Osteocyte (in vitro differentiated cells): ENCODE measurements at regions not wholly inside any gene's neighbourhood (a gene's known extent, or its start where the extent isn't known, plus 50 kb on each side); places are given as distances from the start of the nearest gene placed in this dataset.

ENCODE experiments used
- DNase-seq: peaks from one replicate; pipeline ENCODE4 v3.0.0; 2021; ENCODE audit warnings: mixed read lengths; ENCODE audit not compliant: unreplicated experiment; ENCODE audit errors: extremely low spot score
- H3K27ac Mint-ChIP-seq: one replicate; pipeline ENCODE4 v1.8.0; 2021; ENCODE audit warnings: mild to moderate bottlenecking, mixed read lengths; ENCODE audit not compliant: unreplicated experiment
- H3K27me3 Mint-ChIP-seq: one replicate; pipeline ENCODE4 v1.8.0; 2021; ENCODE audit warnings: mixed read lengths; ENCODE audit not compliant: unreplicated experiment
- H3K36me3 Mint-ChIP-seq: one replicate; pipeline ENCODE4 v1.8.0; 2021; ENCODE audit warnings: mixed read lengths; ENCODE audit not compliant: unreplicated experiment
- H3K4me1 Mint-ChIP-seq: one replicate; pipeline ENCODE4 v1.8.0; 2021; ENCODE audit warnings: mixed read lengths; ENCODE audit not compliant: unreplicated experiment
- H3K4me3 Mint-ChIP-seq: one replicate; pipeline ENCODE4 v1.8.0; 2021; ENCODE audit warnings: mild to moderate bottlenecking, moderate library complexity, mixed read lengths; ENCODE audit not compliant: unreplicated experiment
- H3K9me3 Mint-ChIP-seq: one replicate; pipeline ENCODE4 v1.8.0; 2021; ENCODE audit warnings: mixed read lengths; ENCODE audit not compliant: unreplicated experiment
- CTCF ChIP-seq: fragments of 200-600 bp; sonication (generic); IDR thresholded peaks from 2 replicates; pipeline ENCODE4 v1.5.0; 2021; ENCODE audit warnings: antibody characterized with exemption, mild to moderate bottlenecking, moderate library complexity

- Mint-ChIP-seq H3K4me3 (no peak overlapping the region), H3K4me1 (no peaks in the 10 kb centered on the region), H3K36me3 (no peaks in the 10 kb centered on the region), H3K27ac (no peak overlapping the region), H3K9me3 (peaks cover 53% of the 10 kb centered on the region), H3K27me3 (no peaks in the 10 kb centered on the region)
- no peak for DNase-seq
- TF ChIP-seq CTCF: no peak
Measured at GRCh38 chr1:5225707-5226704, 571.6 kb downstream of the AJAP1 start.

DNA sequence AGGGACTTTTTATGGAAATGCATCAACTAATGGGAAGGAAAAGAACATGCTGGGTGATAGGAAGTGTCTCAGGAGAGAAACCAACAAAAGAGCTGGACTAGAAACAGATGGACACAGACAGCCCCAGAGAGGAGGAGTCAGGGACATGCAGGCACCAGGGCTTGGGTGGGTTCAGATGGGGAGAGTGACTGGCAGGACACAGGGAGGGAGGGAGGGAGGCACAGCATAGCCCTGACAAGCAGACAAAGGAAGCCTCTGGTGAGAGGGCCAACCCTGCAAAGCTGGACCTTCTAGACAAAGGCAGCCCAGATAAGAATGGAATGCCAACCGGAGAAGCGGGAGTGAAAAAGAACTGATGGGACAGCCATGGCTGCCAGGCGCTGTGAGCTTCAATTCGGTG lies 568.8 kb downstream of the AJAP1 start:
- no peak for TF ChIP-seq CTCF
- Mint-ChIP-seq H3K27ac (no peak overlapping the region), H3K4me1 (no peaks in the 10 kb centered on the region), H3K9me3 (peaks cover 51% of the 10 kb centered on the region), H3K36me3 (no peaks in the 10 kb centered on the region), H3K27me3 (no peaks in the 10 kb centered on the region), H3K4me3 (no peak overlapping the region)
- DNase-seq: no peak

DNA sequence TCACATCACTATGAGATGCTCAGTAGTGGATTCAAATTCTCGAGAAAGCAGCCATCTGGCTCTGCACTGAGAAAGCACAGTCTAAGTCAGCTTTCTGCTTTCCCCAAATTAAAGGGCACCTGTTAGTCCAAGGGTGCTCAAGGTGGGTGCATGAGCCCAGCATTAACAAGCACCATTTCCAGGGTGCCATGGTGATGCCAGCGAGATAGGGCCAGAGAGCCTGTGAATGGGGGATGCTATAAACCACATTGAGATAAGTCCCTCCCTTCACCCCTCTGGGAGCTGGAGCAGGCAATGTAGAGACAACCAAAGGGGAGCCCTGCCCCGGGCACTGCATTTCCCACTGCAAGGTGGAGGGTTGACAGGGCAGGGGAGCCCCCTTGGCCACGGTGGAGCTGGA lies 568.2 kb downstream of the AJAP1 start:
- no peak for TF ChIP-seq CTCF
- H3K9me3 Mint-ChIP-seq: peaks cover 51% of the 10 kb centered on the region
- H3K27me3 Mint-ChIP-seq: no peaks in the 10 kb centered on the region
- H3K36me3 Mint-ChIP-seq: no peaks in the 10 kb centered on the region
- H3K4me3 Mint-ChIP-seq: no peak overlapping the region
- no peak overlapping the region for H3K27ac Mint-ChIP-seq
- no peaks in the 10 kb centered on the region for H3K4me1 Mint-ChIP-seq
- DNase-seq: no peak

GRCh38 chr1:5221451-5221850 lies 567.0 kb downstream of the AJAP1 start:
- TF ChIP-seq CTCF: no peak
- DNase-seq: no peak
- no peaks in the 10 kb centered on the region for H3K36me3 Mint-ChIP-seq
- H3K4me1 Mint-ChIP-seq: no peaks in the 10 kb centered on the region
- peaks cover 58% of the 10 kb centered on the region for H3K9me3 Mint-ChIP-seq
- H3K27me3 Mint-ChIP-seq: no peaks in the 10 kb centered on the region
- no peak overlapping the region for H3K27ac Mint-ChIP-seq
- H3K4me3 Mint-ChIP-seq: no peak overlapping the region

DNA sequence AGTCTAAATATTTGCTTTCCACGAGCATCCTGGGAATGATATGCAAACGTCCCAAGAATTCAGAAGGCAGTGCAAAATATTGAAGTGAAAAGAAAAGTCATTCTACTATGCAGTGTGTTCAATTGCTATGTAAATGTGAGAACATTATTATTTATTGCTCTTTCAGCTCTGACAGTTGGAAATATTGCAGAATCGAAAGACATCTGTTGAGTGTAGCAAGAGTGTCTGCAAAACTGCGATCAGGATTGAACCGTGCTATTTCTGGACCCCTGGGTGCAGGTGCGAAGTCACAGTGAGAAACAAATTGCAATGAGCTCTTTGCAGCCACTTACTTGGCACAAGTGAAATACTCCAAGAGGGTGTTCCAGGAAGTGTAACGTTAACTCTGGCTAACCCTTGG lies 566.4 kb downstream of the AJAP1 start:
- Mint-ChIP-seq H3K27me3 (no peaks in the 10 kb centered on the region), H3K4me3 (no peak overlapping the region), H3K36me3 (no peaks in the 10 kb centered on the region)

More for the DNA sequence above, 566.4 kb downstream of the AJAP1 start:
- no peak for TF ChIP-seq CTCF
- Mint-ChIP-seq H3K9me3 (peaks cover 56% of the 10 kb centered on the region), H3K4me1 (no peaks in the 10 kb centered on the region), H3K27ac (no peak overlapping the region)
- DNase-seq: no peak
